ENCODE measurements at regions not wholly inside any gene's neighbourhood (a gene's known extent, or its start where the extent isn't known, plus 50 kb on each side); places are given as distances from the start of the nearest gene placed in this dataset.
"Not testable (repeated sequence)": the region's sequence is repeated elsewhere in the genome, so short reads cannot be mapped to it uniquely, and the experiment has no call there.

DNA sequence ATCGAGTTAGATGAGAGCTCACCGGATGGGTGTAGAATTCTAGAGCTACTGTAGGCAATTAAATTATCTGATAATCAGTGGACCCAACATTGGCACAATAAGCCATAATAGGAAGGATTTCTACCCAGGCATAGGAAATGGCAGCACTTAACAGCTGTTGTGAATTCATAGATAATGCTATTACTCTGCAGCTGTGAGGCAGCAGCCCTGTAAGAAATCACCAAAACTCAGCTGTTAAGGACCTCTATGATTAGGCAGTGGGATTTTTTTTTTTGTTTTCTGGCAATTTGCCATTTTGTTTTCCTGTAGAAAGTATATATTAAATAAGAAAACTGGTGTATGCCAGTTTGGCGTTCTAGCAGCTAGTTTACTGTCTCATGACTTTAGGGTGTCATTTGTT lies 609.1 kb upstream of the SLC35B3 start:
- DNase-seq, result no peak

DNA sequence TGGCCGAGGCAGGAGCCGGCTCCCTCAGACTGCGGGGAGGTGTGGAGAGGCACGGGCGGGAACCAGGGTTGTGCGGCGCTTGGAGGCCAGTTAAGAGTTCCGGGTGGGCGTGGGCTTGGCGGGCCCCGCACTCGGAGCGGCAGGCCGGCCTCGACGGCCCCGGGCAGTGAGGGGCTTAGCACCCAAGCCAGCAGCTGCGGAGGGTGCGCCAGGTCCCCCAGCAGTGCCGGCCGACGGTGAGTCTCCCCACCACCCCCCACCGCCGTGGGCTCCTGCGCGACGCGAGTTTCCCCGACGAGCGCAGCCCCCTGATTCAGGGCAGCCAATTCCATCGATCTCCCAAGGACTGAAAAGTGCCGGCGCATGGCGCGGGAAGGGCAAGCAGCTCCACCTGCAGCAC lies 605.4 kb upstream of the SLC35B3 start:
- DNase-seq, result no peak

DNA sequence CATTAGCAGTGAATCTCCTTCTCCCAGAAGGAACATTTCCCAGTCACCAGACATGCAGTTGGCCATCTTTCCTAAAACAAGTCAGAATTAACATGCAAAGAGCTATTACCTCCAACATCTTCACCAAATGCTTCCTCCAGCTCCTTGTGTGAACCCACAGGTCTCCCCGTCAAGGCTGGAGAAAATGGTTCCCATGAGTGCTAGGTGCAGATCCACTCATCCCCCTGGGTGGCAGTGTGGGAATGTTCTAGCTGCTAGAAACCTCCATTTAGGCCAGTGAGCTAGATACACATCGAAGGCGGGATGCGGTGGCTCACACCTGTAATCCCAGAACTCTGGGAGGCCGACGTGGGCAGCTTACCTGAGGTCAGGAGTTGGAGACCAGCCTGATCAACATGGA lies 603.9 kb upstream of the SLC35B3 start:
- no peak for DNase-seq

DNA sequence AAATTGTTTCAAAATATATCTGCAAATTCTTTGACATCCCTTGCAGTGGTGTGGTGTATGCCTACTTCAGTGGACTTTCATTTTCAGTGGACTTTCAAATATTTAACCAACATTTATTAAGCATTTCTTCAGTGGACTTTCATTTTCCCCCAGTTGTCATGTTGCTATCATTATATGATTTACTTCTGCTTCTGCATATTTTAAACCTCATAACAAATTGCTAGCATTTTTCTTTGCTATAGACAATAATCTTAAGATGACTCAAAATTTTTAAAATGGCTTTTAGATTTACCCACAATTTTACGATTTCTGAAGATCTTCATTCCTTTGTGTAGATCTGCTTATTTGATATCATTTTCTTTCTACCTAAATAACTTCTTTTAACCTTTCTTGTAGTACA lies 592.7 kb upstream of the SLC35B3 start:
- no peak for DNase-seq

DNA sequence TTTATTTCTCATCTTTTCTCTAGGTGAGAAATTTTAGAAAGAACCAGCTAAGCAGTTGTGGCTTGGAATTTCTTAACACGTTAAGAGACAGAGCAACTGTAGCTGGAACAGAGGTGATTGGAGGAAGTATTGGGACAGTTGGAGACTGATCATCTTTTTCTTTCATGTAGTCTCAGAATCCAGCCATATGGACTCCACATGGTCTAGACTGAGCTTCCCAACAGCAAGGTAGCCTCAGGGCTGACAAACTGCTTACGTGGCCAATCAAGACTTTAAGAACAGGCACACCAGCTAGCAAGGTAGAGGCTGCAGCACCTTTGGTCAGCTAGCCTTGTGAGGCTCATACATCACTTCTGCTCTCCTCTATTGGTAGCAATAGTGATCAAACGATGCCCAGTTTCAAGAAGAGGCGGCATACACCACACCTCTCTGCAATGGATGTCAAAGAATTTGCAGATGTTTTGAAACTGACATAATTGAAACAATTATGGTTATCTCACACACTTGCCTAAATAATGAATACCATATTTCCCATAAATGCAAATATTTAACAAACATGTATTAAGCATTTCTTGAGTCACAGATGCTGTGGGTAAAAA lies 590.5 kb upstream of the SLC35B3 start:
- no peak for DNase-seq

DNA sequence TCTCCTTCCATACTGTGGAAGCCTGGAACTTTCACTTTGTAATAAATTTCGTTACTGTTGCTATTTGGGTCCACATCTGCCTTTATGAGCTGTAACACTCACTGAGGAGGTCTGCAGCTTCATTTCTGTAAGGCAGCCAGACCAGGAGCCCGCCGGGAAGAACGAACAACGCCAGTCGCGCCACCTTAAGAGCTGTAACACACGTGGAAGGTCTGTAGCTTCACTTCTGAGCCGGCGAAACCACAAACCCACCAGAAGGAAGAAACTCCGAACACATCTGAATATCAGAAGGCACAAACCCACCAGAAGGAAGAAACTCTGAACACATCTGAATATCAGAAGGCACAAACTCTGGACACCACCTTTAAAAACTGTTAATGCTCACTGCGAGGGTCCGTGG lies 589.9 kb upstream of the SLC35B3 start:
- DNase-seq, result no peak

DNA sequence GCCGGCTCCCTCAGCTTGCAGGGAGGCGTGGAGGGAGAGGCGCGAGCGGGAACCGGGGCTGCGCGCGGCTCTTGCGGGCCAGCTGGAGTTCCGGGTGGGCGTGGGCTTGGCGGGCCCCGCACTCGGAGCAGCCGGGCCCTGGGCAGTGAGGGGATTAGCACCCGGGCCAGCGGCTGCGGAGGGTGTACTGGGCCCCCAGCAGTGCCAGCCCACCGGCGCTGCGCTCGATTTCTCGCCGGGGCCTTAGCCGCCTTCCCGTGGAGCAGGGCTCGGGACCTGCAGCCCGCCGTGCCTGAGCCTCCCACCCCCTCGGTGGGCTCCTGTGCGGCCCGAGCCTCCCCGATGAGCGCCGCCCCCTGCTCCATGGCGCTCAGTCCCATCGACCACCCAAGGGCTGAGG lies 588.9 kb upstream of the SLC35B3 start:
- not testable (repeated sequence) for DNase-seq

DNA sequence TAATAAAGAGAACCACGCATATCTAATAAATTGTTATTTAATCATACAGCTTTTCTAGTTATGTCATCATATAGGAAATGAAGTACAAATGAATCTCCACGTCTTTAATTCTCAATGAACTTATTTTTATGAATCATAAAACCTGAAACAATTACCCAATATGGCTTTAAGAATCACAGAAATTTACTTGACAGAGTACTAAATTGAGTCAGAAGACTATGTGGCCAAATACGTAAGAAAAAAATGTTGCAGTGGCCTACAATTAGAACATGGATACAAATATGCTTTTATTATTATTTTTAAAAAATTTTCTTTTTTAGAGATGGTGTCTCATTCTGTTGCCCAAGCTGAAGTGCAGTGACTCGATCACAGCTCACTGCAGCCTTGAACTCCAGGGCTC lies 584.7 kb upstream of the SLC35B3 start:
- DNase-seq, result no peak

DNA sequence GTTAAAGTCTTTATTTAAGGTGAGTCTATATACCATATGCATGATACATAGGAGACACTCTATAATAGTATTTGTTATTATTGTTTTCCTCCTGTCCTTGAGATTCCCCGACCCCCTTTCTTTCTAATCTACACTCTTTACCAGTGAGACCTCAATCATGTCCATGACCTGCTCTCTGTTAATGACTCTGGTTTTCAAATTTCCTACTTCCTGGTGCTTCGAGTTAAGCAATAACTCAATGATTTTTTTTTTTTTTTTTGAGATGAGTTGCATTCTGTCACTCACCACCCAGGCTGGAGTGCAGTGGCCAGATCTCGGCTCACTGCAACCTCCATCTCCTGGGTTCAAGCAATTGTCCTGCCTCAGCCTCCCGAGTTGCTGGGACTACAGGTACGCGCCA lies 574.6 kb upstream of the SLC35B3 start:
- DNase-seq, result no peak

DNA sequence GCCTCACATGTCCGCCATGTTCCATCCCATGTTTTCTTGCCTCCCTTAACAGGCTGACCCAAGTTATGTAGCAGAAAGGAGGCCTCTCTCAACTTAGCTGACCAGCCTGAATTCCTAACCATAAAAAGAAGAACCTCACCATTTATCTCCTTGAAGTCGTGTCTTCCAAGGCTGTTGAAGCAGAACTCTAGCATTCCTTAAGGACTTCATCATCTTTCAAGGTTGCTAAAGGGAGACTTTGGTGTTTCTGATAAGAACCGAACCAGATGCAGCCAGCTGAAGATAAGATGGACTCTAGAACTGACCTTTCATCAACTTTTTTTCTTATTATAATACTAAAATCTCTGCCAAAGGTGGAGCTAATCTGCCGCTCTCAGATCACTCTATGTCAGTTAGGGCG lies 571.7 kb upstream of the SLC35B3 start:
- DNase-seq, result no peak

DNA sequence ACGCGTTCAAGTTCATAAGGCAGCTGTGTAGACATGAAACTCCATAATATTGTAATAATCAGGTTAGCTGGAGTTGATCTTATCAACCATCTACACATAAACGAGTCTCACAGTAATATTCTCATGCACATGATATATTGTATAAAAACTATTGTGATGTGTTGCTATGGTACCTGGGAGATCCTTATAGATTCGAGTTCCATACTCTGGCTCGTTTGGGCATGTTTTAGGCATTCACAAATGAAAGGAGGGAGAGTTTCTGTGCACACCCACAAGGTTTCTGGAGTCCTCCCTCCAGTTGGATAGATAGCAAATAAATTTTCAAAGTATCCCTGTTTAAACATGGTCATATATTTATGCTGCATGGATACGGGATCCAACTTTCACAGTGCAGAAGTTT lies 567.5 kb upstream of the SLC35B3 start:
- DNase-seq, result no peak

DNA sequence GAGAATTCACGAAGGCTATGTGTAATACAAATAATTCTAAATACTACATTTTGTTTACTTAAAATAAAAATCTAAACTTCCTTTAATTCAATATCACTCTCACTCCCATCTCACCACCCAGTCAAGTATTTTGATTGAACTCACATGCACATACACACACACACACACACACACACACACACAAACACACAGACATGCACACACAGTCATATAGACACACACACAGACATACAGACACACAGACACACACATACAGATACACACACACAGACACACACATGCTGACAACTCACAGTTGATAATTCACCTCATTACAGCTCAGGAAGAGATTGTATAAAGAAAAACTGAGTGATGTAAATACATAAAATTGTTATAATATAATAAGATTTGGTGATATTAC lies 559.8 kb upstream of the SLC35B3 start:
- DNase-seq, result no peak

DNA sequence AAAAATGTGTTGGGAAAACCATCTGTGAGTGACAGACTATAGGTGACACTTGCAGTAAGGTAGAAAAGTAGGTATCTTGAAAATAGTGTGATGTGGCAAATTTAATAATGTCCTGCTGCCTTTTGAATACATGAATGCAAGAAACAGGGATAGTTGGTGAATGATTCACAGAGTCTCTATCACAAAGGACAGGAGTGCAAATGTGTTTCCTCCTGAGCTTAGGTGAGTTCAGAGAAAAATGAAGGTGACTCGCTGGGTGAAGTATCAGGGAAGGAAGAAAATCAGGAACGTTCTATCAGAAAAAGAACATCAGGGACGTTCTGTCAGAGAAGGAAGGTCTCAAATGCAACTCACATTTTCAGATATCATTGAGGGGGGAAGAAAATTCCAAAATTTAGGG lies 557.8 kb upstream of the SLC35B3 start:
- no peak for DNase-seq

DNA sequence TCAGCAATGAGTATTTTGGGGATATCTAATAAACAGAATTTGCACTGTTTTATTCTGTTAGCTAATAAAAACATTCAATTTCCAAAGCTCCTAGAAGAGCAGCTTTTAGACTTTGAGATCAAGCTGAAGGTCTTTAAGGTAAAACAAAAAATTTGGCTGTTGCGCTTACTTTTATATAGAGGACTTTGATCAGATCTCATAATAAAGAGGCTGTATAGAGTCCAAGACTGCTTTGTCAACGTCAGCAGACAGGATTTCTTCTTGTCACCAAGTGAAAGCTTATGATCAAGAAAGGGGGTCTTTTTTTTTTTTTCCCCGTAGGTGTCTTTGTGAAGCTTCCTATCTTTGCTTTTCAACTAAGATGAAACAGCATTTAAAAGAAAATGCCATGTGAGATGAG lies 556.5 kb upstream of the SLC35B3 start:
- DNase-seq, result no peak

DNA sequence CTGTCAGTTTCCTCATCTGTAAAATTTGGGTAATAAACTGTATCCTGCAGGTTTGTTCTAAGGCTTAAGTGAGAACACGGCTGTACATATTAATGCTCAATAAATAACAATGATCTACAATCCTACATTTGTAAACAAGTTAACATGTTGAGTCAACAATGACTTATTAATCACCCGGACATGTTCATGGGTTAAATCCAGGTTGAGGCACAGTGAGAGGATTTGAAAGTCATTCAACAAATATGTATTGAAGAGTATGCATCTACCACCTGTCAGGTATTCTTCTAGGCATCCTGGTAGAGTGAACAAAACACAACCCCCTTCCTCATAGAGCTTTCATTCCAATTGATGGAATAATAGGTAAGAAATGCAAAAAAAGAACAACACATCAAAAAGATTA lies 554.7 kb upstream of the SLC35B3 start:
- DNase-seq, result no peak

DNA sequence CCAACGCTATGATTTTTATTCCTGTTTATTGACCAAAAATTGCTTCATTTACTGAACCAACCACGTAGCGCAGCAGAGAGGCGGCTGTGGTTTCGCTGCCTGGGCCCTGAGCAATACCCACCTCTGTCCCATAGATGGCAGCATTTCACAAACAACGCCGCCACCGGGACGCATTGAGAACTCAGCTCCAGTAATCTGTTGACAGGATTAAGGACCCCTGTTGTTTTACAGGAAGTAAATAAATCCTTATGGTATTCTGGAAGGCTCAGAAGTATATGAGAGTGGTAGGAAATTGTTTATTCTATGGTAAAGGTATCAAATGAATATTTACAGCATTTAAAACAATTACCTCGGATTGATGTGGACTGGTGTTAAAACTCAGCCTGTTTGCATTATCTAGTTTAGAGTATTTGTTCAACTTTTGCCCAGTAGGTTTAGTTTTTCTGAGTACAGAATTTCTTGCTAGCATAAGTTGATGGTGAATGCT lies 547.9 kb upstream of the SLC35B3 start:
- DNase-seq, result peak; percentile 41

DNA sequence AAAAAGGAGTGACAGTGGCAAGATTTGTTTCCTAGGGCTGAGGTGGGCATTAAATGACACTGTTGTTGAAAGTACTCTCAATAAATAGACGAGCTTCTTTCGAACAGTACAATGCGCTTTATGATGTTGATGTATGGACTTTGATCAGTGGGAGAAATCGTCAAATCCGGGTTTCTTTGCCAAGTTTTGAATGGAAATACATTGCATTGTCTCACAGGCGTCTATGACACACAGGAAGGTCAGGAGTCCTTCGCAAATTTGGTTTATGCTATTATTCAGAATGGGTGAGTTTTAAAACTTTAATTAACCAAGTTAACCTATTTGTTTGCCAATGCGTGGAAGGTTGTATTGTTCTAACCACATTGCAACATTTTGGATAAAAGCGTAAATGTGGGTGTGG lies 547.3 kb upstream of the SLC35B3 start:
- no peak for DNase-seq

DNA sequence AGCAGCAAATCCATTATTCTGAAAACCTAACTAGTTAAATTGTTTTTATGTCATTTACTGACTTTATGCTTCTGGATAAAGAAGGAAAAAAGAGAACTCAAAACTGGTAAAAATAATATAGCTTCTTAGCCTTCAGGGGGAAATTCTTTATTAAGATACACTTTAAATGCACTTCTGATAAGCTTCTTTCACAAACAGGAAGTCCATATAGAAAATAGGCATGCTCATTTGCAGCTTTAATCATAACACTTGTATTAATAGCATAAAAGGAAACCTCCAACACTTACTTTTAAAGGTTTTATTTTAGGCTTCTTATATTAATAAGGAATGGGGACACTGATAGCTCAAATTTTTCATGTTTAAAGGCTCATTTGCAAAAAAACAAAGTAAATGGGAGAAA lies 538.0 kb upstream of the SLC35B3 start:
- no peak for DNase-seq

DNA sequence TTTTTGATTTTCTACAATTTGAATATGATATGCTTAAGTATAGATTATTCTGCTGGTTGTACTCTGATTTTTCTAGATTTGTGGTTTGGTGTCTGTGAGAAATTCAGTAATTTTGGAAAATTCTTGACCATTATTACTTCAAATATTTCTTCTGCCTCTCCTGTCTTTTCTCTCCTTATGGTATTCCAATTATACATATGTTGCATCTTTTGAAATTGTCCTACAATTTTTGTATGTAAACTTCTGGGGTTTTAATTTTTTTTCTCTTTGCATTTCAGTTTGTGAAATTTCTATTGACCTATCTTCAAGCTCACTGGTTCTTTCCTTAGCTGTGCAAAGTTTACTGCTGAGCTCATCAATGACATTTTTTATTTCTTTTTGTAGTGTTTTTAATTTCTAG lies 534.4 kb upstream of the SLC35B3 start:
- DNase-seq, result no peak

DNA sequence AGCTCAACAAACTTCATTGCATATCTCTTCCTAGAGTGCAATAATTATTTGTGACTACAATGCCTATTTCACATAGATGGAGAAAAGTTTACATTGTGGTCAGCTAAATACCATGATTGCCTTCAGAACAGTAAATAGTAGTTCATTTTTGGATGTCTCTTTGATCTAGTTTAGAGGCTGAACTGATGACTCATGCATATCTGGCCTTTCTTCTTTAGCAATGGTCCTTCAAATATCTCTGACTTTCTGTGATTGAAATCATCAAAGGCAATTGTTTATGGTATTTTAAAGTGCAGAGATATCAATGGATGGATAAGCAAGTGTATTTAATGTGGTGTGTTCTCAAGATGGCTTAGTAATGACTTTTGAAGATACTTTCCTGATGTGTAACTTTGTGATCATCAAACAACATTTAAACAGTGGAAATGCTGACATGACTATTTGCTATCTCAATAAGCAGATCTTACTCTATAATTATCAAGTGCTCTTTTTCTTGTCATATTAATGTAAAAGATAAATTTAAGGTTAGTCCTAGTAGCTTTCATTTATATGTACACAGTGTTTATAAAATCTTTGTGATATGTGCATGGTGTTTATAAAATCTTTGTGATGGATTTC lies 523.7 kb upstream of the SLC35B3 start:
- DNase-seq, result no peak

DNA sequence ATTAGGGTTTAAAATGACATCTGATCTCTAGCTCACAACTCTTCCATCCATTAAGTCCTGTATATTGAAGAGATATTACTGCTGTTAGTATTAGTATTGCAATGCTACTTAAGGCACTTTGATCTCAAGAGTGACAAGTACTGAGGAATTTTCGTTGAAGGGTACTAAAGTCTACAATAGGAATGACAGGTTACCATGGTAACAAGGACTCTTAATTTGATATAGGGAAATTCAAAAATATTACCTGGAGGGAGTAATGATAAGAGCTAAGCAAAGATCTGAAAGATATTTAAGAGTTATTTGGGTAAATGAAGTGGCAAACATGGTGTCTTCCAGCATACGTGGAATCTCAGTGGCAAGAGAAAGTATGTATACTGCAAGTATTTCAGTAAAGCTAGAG lies 518.0 kb upstream of the SLC35B3 start:
- DNase-seq, result no peak

DNA sequence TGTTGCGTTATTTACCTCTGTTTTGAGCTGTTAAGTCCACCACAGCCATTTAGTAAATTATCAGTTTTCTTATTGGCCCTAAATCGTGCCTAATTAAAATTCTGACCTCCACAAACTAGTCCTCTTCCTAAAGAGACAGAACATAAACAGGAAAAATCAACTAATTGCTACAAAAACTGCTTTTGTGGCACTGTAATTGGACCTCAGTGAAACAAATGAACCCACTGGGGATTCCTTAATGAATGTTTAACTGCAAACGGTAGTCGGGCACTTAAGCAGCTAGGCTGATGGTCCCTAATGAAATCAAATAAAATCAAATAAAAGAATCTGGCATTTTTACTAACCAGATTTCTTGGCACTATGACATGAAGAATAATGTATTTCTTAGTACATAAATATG lies 513.4 kb upstream of the SLC35B3 start:
- no peak for DNase-seq

DNA sequence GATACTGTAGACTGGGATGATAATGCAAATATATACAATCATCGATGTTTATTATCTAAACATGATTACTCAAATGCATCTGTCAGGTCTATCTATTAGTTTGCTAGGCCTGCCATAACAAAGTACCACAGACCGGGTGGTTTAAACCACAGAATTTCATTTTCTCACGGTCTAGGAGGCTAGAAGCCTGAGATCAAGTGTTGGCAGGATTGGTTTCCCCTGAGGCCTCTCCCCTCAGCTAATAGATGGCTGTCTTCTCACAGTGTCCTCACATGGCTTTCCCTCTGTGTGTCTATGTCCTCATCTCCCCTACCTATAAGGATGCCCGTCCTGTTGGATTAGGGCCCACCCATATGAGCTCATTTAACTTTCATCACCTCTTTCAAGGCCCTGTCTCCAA lies 512.6 kb upstream of the SLC35B3 start:
- no peak for DNase-seq

DNA sequence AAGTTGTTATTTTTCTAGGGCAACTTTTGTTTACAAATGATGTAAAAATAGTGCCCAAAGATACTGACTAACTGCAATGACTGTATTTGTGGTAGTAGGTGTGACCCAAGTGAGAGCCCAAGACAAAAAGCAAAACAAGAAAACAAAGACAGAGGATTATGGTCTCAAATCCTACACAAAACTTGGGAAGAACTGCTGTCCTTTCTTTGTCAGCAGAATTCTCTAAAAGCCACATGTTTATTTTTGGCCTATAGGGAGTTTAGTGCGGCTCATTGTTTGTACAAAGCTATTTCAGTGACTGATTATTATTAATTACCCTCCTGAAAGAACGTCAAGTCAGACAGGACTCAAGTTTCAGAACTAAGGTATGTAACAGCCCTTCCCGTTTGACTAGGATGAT lies 509.2 kb upstream of the SLC35B3 start:
- no peak for DNase-seq

DNA sequence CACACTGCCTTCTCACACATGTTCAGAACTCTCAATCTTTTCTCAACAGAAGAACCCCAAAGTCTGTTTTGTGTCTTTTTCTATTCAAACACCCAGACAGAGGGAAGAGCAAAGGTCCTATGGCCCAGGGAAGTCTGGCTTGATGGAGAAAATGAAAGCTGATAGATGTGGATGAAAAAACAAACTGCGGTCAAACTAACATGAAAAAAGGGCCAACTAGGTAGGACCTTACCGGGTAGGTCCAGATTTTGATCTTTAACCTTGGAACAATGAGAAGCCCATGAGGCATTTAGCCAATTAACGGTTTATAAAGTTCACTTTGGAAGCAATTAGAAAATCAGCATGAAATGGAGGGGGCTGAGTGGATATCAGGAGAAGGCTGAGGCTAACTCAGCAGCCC lies 507.7 kb upstream of the SLC35B3 start:
- DNase-seq, result no peak
